ENCODE measurements at regions not wholly inside any gene's neighbourhood (a gene's known extent, or its start where the extent isn't known, plus 50 kb on each side); places are given as distances from the start of the nearest gene placed in this dataset.
"Not testable (repeated sequence)": the region's sequence is repeated elsewhere in the genome, so short reads cannot be mapped to it uniquely, and the experiment has no call there.

DNA sequence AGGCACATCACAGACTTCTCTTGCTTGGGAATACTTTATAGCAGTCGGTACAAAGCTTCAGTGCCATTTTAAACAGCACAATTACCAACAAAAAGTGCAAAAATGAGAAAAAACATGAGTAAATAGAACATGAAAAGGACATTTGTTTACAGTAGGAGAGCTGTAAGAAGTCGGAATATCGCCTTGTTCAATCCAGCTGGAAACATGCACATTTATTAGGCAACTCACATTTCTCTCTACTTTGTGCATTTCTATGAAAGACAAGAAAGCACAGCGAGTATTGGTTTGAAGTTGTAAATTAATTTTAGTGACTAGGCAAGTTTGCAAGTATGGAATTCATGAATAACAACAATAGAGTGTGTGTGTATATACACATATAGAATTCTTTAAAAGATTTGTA lies 484.7 kb downstream of the DACH1 start:
- DNase-seq (ENCODE audit: low spot score), result no peak

GRCh38 chr13:71380191-71380590 lies 486.8 kb downstream of the DACH1 start:
- no peak for DNase-seq (ENCODE audit: low spot score)

DNA sequence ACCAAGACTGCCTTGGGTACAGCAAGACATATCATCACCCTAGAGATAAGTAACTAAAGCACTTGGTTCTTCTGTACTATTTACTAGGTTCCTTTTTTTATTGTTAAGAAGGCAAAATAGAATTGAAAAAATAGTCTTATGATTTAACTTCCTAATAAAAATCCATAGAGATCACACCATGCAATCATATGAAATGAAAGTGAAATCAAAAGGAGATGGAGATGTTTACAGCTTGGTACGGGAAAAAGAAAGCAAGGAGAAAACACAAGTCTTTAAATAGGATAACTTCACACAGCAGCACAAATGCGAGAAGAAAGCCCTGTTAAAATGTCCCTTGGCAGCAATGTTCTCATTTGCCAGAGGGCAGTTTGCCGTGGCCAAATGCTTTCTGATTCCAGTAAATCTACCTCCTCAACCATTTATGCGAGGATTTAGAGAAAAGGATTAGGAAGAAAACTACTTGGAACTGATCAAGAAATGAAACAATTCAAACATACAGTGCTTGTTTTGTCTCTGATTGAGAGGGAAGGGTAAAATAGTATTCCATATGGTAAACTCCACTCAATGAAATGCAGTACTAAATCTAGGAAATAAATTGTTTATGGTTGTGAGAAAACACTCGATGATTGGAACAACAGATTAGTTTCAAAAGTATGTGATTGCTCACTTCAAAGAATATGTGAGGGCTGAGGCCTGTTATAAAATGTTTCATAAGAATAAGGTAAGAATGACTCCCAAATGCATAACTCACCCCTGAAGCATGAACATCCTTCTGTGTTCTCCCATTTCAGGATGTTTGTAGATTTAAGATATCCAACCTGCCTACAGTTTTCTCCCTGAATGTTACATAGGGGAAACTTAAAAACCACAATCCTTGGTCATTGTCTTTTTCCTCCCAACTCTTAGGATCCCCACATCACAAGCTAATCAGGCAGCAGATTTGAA lies 487.8 kb downstream of the DACH1 start:
- DNase-seq (ENCODE audit: low spot score), result no peak

- DNase-seq (ENCODE audit: low spot score), result no peak
Measured at GRCh38 chr13:71374471-71375049, 492.4 kb downstream of the DACH1 start.

GRCh38 chr13:71368336-71368735 lies 498.7 kb downstream of the DACH1 start:
- no peak for DNase-seq (ENCODE audit: low spot score)

DNA sequence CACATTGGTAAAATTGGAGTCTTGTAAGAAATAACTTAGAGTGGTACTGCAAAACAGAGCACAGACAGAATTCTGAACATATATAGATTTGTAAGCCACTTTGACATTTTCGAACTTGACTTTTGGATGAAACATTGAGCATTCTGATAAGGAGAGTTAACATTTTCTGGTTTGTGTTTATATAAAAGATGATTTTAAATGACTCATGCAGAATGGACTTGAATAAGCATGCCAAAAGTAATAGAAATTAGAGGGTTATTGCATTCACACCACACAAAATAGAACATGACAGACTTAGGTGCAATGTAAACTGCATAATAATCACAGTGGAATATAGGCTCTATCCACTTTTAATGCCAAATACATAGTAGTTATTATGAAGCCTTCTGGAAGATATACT lies 507.0 kb downstream of the DACH1 start:
- DNase-seq (ENCODE audit: low spot score), result no peak

- DNase-seq (ENCODE audit: low spot score), result no peak
Measured at GRCh38 chr13:71359641-71360040, 507.4 kb downstream of the DACH1 start.

- no peak for DNase-seq (ENCODE audit: low spot score)
Measured at GRCh38 chr13:71358218-71358617, 508.8 kb downstream of the DACH1 start.

DNA sequence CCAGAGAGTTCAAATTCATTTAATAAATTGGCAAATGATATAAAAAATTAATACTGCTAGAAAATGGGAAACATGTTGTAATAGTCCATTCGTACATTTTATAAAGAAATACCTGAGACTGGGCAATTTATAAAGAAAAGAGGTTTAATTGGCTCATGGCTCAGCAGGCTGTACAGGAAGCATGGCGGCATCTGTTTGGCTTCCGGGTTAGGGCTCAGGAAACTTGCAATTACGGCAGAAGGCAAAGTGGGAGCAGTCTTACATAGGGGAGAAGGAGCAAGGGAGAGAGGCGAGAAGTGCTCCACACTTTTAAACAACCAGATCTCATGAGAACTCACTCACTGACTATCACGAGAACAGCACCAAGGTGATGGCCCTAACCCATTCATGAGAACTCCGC lies 512.0 kb downstream of the DACH1 start:
- no peak for DNase-seq (ENCODE audit: low spot score)

GRCh38 chr13:71350886-71351285 lies 516.1 kb downstream of the DACH1 start:
- DNase-seq (ENCODE audit: low spot score), result no peak

- DNase-seq (ENCODE audit: low spot score), result not testable (repeated sequence)
Measured at GRCh38 chr13:71345856-71346255, 521.1 kb downstream of the DACH1 start.

DNA sequence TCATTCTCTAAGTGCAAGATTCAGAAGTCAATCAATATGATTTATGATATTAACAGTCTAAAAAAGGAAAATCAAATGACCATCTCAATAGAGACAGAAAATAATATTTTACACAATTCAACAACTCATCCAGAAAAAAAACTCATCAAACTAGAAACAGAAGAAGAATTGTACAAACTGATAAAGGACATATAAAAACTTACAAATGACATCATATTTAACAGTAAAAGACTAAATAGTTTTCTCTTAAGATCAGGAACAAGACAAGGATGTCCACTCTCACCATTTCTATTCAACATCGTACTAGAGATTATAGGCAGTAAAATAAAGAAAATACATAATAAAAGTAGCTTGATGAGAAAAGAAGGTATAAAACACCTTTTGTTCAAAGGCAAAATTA lies 527.3 kb downstream of the DACH1 start:
- DNase-seq (ENCODE audit: low spot score), result no peak

DNA sequence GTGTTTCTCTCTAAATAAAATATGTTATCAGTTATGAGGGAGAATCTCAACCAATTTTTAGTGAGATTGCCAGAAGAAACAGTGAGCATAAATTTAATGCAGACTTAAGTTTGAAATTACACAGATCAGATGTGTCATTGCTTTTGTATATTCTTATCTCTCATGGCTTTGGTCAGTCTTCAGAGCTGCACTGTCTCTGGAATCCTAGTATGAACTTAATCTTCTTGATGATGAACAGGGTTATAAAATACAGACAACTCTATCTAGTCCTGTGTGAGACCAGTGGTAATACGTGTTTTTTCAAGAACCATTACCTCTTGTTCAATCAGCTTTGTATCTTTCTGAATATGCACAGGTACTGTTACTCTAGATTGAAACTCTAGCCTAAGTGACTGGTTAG lies 528.0 kb downstream of the DACH1 start:
- DNase-seq (ENCODE audit: low spot score), result no peak

DNA sequence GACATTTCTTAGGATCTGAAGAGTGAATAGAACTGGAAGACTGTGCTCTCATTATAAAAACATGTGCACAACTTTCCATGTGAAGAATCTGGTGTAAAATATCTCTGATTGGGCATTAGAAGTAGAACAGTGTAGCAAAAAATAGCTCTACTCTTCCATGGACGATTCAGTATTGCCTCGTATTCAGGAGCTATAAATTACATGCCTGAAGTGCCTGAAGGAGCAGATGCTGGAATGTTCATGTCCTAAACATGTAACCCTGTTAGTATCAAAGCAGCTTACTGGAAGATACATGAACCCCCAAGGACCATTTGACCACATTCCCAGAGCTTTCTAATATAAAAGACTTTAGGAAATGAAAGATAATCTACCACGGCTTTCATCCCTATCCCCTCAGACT lies 528.9 kb downstream of the DACH1 start:
- DNase-seq (ENCODE audit: low spot score), result no peak

DNA sequence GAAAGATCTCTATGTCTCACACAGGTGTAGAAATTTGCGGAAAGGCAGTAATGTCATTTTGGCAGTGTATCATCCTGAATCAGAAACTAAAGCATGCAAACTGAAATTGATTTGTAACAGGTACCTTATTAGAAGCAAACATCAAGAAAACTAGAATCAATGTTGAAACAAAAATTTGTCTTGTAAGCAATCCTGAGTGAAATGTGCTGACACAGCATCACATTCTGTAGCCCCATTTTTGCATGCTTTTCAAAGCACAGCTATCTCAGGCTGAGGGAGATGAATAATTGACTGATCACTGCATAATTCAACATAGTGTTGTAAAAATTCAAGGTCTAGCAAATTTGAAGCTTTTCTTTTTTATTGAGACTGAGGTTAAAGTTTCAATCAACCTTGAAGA lies 539.7 kb downstream of the DACH1 start:
- DNase-seq (ENCODE audit: low spot score), result no peak

- no peak for DNase-seq (ENCODE audit: low spot score)
Measured at GRCh38 chr13:71325556-71325955, 541.4 kb downstream of the DACH1 start.

DNA sequence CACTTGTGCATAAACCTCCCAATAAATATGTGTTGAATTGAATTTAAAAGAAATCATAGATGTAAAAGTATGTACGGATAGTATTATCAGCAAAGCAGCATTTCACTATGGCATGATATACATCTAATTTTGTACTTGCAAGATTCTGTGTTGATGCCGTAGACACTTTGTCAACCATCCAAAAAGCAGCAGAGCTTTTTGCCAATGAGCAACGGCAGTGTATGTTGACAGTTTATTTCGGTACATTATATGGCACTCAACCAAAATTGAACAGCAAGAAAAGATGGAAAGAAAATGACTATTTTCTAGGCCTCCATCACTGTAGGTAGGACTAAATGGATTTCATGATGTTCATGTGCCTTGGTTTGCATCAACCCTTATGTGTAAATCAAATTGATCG lies 543.7 kb downstream of the DACH1 start:
- no peak for DNase-seq (ENCODE audit: low spot score)

DNA sequence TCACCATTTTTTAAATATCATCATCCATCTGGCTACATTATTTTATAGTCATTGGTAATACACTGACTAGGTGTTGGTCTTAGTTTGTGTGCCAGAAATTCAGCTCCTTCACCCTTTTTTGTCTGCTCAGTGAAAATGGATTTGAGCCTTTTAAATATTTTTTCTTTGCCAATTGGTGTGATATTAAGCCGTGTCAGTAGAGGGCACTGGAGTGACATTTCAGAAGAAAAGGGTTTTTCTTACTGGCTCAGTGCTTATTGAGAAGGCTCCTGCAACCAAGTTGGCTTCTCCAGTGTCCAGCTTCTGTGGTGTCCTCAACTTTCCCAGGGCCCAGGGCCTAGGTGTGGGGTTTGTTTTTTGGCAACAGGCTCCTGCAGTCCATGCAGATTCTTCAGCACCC lies 546.6 kb downstream of the DACH1 start:
- no peak for DNase-seq (ENCODE audit: low spot score)

DNA sequence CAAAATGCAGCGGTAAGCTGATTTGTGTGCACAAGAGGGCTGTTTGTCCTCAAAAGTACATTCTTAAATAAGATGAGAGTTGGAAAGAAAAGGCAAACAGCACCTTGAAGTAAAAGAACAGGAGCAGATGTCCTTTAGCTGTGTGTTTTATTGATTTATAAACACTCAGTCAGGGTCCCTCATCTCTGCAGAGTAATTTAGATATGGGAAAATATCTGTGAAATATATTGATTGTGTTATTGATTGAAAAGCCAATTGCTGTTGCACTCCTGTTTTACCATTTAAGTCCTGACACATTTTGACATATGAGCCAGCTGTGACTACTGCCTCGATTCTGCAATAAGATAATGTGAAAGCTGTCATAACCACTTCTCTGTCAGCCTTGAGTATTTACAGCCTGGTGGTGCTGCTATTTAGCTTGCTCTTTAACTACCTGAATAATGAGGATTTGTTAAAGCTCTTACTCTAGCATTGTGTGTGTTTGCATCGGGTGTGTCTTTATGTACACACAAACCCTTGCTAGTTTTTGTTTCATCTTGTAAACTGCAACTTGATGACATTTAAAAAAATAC lies 550.1 kb downstream of the DACH1 start:
- no peak for DNase-seq (ENCODE audit: low spot score)

GRCh38 chr13:71312923-71313322 lies 554.1 kb downstream of the DACH1 start:
- no peak for DNase-seq (ENCODE audit: low spot score)

GRCh38 chr13:71309905-71310304 lies 557.1 kb downstream of the DACH1 start:
- DNase-seq (ENCODE audit: low spot score), result no peak

DNA sequence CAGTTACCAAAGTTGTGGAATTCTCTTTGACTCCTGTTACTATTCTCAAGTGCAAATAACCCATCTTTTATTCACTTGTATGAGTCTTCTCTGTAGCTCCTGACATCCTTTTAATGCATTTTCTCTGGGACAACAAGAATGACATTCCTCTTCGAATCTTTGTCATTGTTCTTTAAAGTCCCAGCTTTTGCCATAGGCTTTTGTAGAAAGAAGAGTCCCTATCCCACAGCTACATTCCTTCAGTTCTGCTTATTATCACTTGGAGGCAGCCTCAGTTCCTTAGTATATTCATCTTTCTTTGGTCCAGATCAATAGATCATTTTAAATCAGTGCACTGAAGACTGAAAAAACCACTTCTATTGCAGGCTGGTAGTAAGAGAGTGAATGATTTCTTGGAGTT lies 560.2 kb downstream of the DACH1 start:
- DNase-seq (ENCODE audit: low spot score), result no peak

DNA sequence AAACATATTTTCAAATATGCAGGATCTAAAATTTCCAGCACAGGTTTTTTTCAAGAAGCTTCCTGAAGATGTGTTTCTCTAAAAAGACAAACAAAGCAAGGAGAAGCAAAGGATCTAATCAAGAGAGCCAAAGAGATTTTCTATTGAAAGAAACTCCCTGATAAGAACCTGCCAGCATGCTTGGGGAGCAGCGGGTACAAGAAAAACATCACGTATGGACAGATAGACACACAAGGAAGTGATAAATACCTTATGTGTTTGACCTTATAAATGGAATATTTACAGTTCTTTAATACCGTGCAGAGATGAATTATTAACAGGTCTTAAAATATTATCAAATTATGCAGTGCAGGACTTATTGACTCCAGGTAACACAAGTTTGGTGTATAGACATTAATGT lies 562.1 kb downstream of the DACH1 start:
- DNase-seq (ENCODE audit: low spot score), result no peak

Measured in AG20443 (cell line).